HT1080 (cell line): ENCODE measurements at regions not wholly inside any gene's neighbourhood (a gene's known extent, or its start where the extent isn't known, plus 50 kb on each side); places are given as distances from the start of the nearest gene placed in this dataset.

Experiments
- DNase-seq: peaks from one replicate; pipeline ENCODE4 v3.0.0-alpha.2; 2015; ENCODE audit warnings: low read depth

- no peak for DNase-seq
Measured at GRCh38 chr1:14182856-14183255, 415.6 kb upstream of the KAZN start.

GRCh38 chr1:14183329-14183728 lies 415.2 kb upstream of the KAZN start:
- no peak for DNase-seq

GRCh38 chr1:14184454-14184853 lies 414.0 kb upstream of the KAZN start:
- DNase-seq = no peak

GRCh38 chr1:14189381-14189780 lies 409.1 kb upstream of the KAZN start:
- DNase-seq = no peak

GRCh38 chr1:14190508-14190907 lies 408.0 kb upstream of the KAZN start:
- peak; percentile 55 for DNase-seq

- no peak for DNase-seq
Measured at GRCh38 chr1:14194511-14194910, 404.0 kb upstream of the KAZN start.

- DNase-seq = no peak
Measured at GRCh38 chr1:14205066-14205465, 393.4 kb upstream of the KAZN start.

GRCh38 chr1:14215151-14215550 lies 383.3 kb upstream of the KAZN start:
- no peak for DNase-seq

- DNase-seq = no peak
Measured at GRCh38 chr1:14217384-14217783, 381.1 kb upstream of the KAZN start.

- DNase-seq = no peak
Measured at GRCh38 chr1:14220324-14220723, 378.2 kb upstream of the KAZN start.

- DNase-seq = no peak
Measured at GRCh38 chr1:14220811-14221210, 377.7 kb upstream of the KAZN start.

- DNase-seq = no peak
Measured at GRCh38 chr1:14222086-14222485, 376.4 kb upstream of the KAZN start.

GRCh38 chr1:14228677-14229076 lies 369.8 kb upstream of the KAZN start:
- no peak for DNase-seq

GRCh38 chr1:14233510-14233909 lies 365.0 kb upstream of the KAZN start:
- no peak for DNase-seq

GRCh38 chr1:14236097-14236496 lies 362.4 kb upstream of the KAZN start:
- no peak for DNase-seq

- no peak for DNase-seq
Measured at GRCh38 chr1:14238472-14239307, 359.8 kb upstream of the KAZN start.

- no peak for DNase-seq
Measured at GRCh38 chr1:14240265-14240664, 358.2 kb upstream of the KAZN start.

GRCh38 chr1:14242123-14242522 lies 356.4 kb upstream of the KAZN start:
- no peak for DNase-seq

- no peak for DNase-seq
Measured at GRCh38 chr1:14242870-14243269, 355.6 kb upstream of the KAZN start.

GRCh38 chr1:14245954-14246353 lies 352.5 kb upstream of the KAZN start:
- DNase-seq = no peak

- no peak for DNase-seq
Measured at GRCh38 chr1:14246471-14246870, 352.0 kb upstream of the KAZN start.

- no peak for DNase-seq
Measured at GRCh38 chr1:14247666-14248065, 350.8 kb upstream of the KAZN start.

- DNase-seq = no peak
Measured at GRCh38 chr1:14251871-14252270, 346.6 kb upstream of the KAZN start.

GRCh38 chr1:14253676-14254075 lies 344.8 kb upstream of the KAZN start:
- no peak for DNase-seq
